NCI-H2081 (cell line): ENCODE measurements at regions not wholly inside any gene's neighbourhood (a gene's known extent, or its start where the extent isn't known, plus 50 kb on each side); places are given as distances from the start of the nearest gene placed in this dataset.

Source experiments
- DNase-seq, 2 experiments: peaks; one replicate each; lab custom pipeline; 2025; lab: John Stamatoyannopoulos, UW

GRCh38 chr5:7012057-7012456 lies 298.8 kb downstream of the TENT4A start:
- no peak for DNase-seq

- no peak for DNase-seq
Observed at GRCh38 chr5:7014611-7015010, 301.4 kb downstream of the TENT4A start.

GRCh38 chr5:7015586-7016256 lies 302.5 kb downstream of the TENT4A start:
- no peak for DNase-seq

GRCh38 chr5:7016999-7017747 lies 303.9 kb downstream of the TENT4A start:
- no peak for DNase-seq

GRCh38 chr5:7018198-7018597 lies 305.0 kb downstream of the TENT4A start:
- no peak for DNase-seq

- no peak for DNase-seq
Observed at GRCh38 chr5:7018601-7019000, 305.4 kb downstream of the TENT4A start.

- no peak for DNase-seq
Observed at GRCh38 chr5:7036192-7036835, 323.1 kb downstream of the TENT4A start.

GRCh38 chr5:7039074-7039473 lies 325.8 kb downstream of the TENT4A start:
- DNase-seq, result no peak

GRCh38 chr5:7040111-7040510 lies 326.9 kb downstream of the TENT4A start:
- DNase-seq, result no peak

GRCh38 chr5:7043797-7044196 lies 330.6 kb downstream of the TENT4A start:
- no peak for DNase-seq

- DNase-seq, result peak; percentile 80 to 94
Observed at GRCh38 chr5:7047511-7048261, 334.5 kb downstream of the TENT4A start.

- no peak for DNase-seq
Observed at GRCh38 chr5:7050986-7051385, 337.8 kb downstream of the TENT4A start.

GRCh38 chr5:7053125-7053524 lies 339.9 kb downstream of the TENT4A start:
- DNase-seq, result no peak

- DNase-seq, result no peak
Observed at GRCh38 chr5:7053528-7054209, 340.4 kb downstream of the TENT4A start.

GRCh38 chr5:7066471-7067235 lies 329.3 kb upstream of the ADCY2 start:
- DNase-seq, result no peak

- no peak for DNase-seq
Observed at GRCh38 chr5:7068156-7068555, 327.8 kb upstream of the ADCY2 start.

GRCh38 chr5:7068899-7069298 lies 327.0 kb upstream of the ADCY2 start:
- DNase-seq, result no peak

- peak in 1 of 2 experiments; percentile 52 for DNase-seq
Observed at GRCh38 chr5:7072188-7072587, 323.8 kb upstream of the ADCY2 start.

GRCh38 chr5:7073666-7074065 lies 322.3 kb upstream of the ADCY2 start:
- DNase-seq, result no peak

GRCh38 chr5:7074176-7074575 lies 321.8 kb upstream of the ADCY2 start:
- no peak for DNase-seq

- no peak for DNase-seq
Observed at GRCh38 chr5:7075470-7075869, 320.5 kb upstream of the ADCY2 start.
